A673 (cell line): ENCODE measurements at regions not wholly inside any gene's neighbourhood (a gene's known extent, or its start where the extent isn't known, plus 50 kb on each side); places are given as distances from the start of the nearest gene placed in this dataset.

ENCODE experiments used
- BruUV-seq: library from RNA; stranded (reverse); fragments of 400-500 nt; replicated peaks from 2 replicates; lab custom pipeline; 2021; lab: Mats Ljungman, UMichigan
- CTCF ChIA-PET: fragments of 300-600 bp; sonication (Branson Sonifier 250); formaldehyde crosslinking; loops from one replicate; lab custom pipeline; 2022; ENCODE audit warnings: antibody characterized with exemption; lab: Charles Lee
- POLR2A ChIA-PET: fragments of 300-600 bp; sonication (Branson Sonifier 250); formaldehyde crosslinking; loops from one replicate; lab custom pipeline; 2022; ENCODE audit warnings: antibody characterized with exemption; ENCODE audit not compliant: low non-redundant PET; lab: Charles Lee
- DNase-seq: peaks from one replicate; pipeline ENCODE4 v3.0.0-alpha.2; 2015; ENCODE audit warnings: low spot score
- H3K27ac ChIP-seq: fragments of 200-600 bp; sonication (generic); 2 replicates; pipeline ENCODE4 v1.5.1; 2016; ENCODE audit warnings: mixed run types, low read depth, mild to moderate bottlenecking, mixed read lengths, antibody characterized with exemption, low read length; ENCODE audit not compliant: poor library complexity, severe bottlenecking
- H3K27me3 ChIP-seq: fragments of 200-600 bp; sonication (generic); replicated peaks from 2 replicates; pipeline ENCODE4 v1.6.1; 2017; ENCODE audit warnings: mixed run types, low read depth, mild to moderate bottlenecking, mixed read lengths, antibody characterized with exemption, low read length; ENCODE audit not compliant: insufficient read depth, poor library complexity
- H3K36me3 ChIP-seq: fragments of 200-600 bp; sonication (generic); 2 replicates; pipeline ENCODE4 v1.6.1; 2016; ENCODE audit warnings: mixed run types, mild to moderate bottlenecking, mixed read lengths, antibody characterized with exemption, low read length; ENCODE audit not compliant: insufficient read depth, poor library complexity, severe bottlenecking
- H3K4me1 ChIP-seq: fragments of 200-600 bp; sonication (generic); 2 replicates; pipeline ENCODE4 v1.6.1; 2017; ENCODE audit warnings: mixed run types, mild to moderate bottlenecking, mixed read lengths, antibody characterized with exemption, low read length; ENCODE audit not compliant: insufficient read depth, poor library complexity, severe bottlenecking
- H3K4me3 ChIP-seq: fragments of 200-600 bp; sonication (generic); 2 replicates; pipeline ENCODE4 v1.5.1; 2016; ENCODE audit warnings: low read depth, mixed run types, mild to moderate bottlenecking, mixed read lengths, low read length; ENCODE audit not compliant: poor library complexity, severe bottlenecking
- H3K9me3 ChIP-seq: fragments of 200-600 bp; sonication (generic); 2 replicates; pipeline ENCODE4 v1.6.1; 2016; ENCODE audit warnings: mixed run types, low read depth, mild to moderate bottlenecking, mixed read lengths, antibody characterized with exemption, low read length; ENCODE audit not compliant: poor library complexity, severe bottlenecking
- CTCF ChIP-seq: fragments of 300-800, 200-600 bp; sonication (generic); conservative IDR thresholded peaks from 2 replicates; pipeline ENCODE4 v1.5.1; 2017; ENCODE audit warnings: low read depth, mild to moderate bottlenecking, antibody characterized with exemption, low read length, moderate library complexity, mixed read lengths
- EZH2 ChIP-seq: fragments of 200-600 bp; sonication (generic); IDR thresholded peaks from 2 replicates; pipeline ENCODE4 v1.6.1; 2017; ENCODE audit warnings: borderline replicate concordance, low read depth, mild to moderate bottlenecking, mixed read lengths, antibody characterized with exemption, low read length; ENCODE audit not compliant: poor library complexity, severe bottlenecking
- intact Hi-C: fragments of 100-400 bp; cut with micrococcal nuclease; formaldehyde crosslinking; loops from one replicate; pipeline ENCODE4 v1.10.0; 2022; ENCODE audit not compliant: unreplicated experiment

- Histone ChIP-seq H3K9me3 (no peaks in the 10 kb centered on the region), H3K27ac (no peak overlapping the region), H3K36me3 (no peaks in the 10 kb centered on the region), H3K27me3 (no peaks in the 10 kb centered on the region), H3K4me1 (peaks cover 39% of the 10 kb centered on the region), H3K4me3 (no peak overlapping the region)
- intact Hi-C loops = no loop called here
- TF ChIP-seq EZH2 = no peak
- no peak for TF ChIP-seq CTCF
- POLR2A ChIA-PET = no interaction called here
- DNase-seq = no peak
- CTCF ChIA-PET = no interaction called here
- no TSS peak for BruUV-seq
Observed at GRCh38 chr4:158003212-158003611, 169.6 kb downstream of the GASK1B start.

- TF ChIP-seq CTCF (no peak), EZH2 (no peak)
- Histone ChIP-seq H3K9me3 (no peaks in the 10 kb centered on the region), H3K27me3 (no peaks in the 10 kb centered on the region), H3K4me1 (peaks cover 34% of the 10 kb centered on the region), H3K36me3 (no peaks in the 10 kb centered on the region), H3K27ac (peak overlapping the region; percentile 20), H3K4me3 (no peak overlapping the region)
- BruUV-seq = no TSS peak
- intact Hi-C loops = no loop called here
- ChIA-PET CTCF (no interaction called here), POLR2A (no interaction called here)
- no peak for DNase-seq
Observed at GRCh38 chr4:158002173-158002572, 170.7 kb downstream of the GASK1B start.

GRCh38 chr4:158001756-158002155, 171.1 kb downstream of the GASK1B start:
- intact Hi-C loops = no loop called here
- peak; percentile 79 for DNase-seq
- ChIA-PET POLR2A (no interaction called here), CTCF (no interaction called here)
- Histone ChIP-seq H3K27ac (peak overlapping the region; percentile 20), H3K9me3 (no peaks in the 10 kb centered on the region), H3K27me3 (no peaks in the 10 kb centered on the region), H3K36me3 (no peaks in the 10 kb centered on the region), H3K4me1 (peaks cover 32% of the 10 kb centered on the region), H3K4me3 (no peak overlapping the region)
- TF ChIP-seq CTCF = no peak
- no peak for TF ChIP-seq EZH2
- BruUV-seq = no TSS peak
